ENCODE measurements at regions not wholly inside any gene's neighbourhood (a gene's known extent, or its start where the extent isn't known, plus 50 kb on each side); places are given as distances from the start of the nearest gene placed in this dataset.

DNA sequence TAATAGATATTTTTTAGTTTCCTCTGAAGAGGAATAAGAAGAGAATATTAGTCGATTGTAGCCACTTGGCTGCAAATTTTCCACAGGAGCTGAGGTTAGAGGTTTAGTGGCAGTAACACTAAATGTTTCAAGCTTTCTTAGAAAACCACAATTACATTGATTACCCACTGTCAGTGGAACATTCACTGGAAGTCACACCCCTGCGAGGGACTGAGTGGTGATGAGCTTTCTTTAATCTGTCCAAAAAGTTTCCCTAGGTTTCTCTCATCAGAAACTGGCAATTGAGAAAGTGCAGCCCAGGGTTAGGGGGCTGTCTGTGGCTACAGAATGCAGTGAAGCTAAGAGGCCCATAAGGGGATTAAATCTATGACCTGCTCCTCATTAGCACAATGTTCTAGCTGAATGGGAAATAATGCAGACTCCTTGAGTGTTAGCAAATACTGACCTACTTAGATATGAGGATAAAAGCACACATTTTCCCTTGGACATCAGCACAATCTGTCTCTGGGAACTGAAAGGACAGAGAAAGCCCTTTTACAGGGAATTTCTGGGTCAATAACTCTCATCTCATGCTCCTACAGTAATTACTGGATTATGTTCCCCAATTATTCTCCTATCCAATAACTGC lies 189.5 kb downstream of the FAM76B start:
- Histone ChIP-seq H3K4me3 (ENCODE audit: low read length) (no peak overlapping the region), H4K20me1 (ENCODE audit: low read length) (no peaks in the 10 kb centered on the region), H3F3A (ENCODE audit: low read length, unreplicated experiment) (no peaks in the 10 kb centered on the region), H3K9me3 (ENCODE audit: low read length) (no peaks in the 10 kb centered on the region), H3K79me2 (ENCODE audit: low read length) (no peaks in the 10 kb centered on the region), H3K27ac (ENCODE audit: low read length) (no peak overlapping the region), H3K27me3 (ENCODE audit: low read length) (peaks cover under 1% of the 10 kb centered on the region; the same call in 1 of the 2 replicates), H2AFZ (ENCODE audit: low read length) (no peak overlapping the region), H3K9me2 (replicated peaks; ENCODE audit: low read length) (no peaks in the 10 kb centered on the region), H3K4me2 (ENCODE audit: low read length) (no peak overlapping the region), H3K9ac (ENCODE audit: low read length) (no peak overlapping the region), H3K4me1 (ENCODE audit: insufficient read depth, low read length) (no peaks in the 10 kb centered on the region), H3K36me3 (ENCODE audit: low read depth, low read length) (no peaks in the 10 kb centered on the region)
- ATAC-seq (no peak), DNase-seq (no peak)
- intact Hi-C loops (cut with micrococcal nuclease), result no loop called here
- ChIA-PET POLR2A (ENCODE audit: unreplicated experiment) (no interaction called here), CTCF (no interaction called here)
- TF ChIP-seq EZH2phosphoT487 (IDR thresholded peaks at IDR 0.05; ENCODE audit: borderline replicate concordance, low read length), result no peak
- no peak for TF ChIP-seq EZH2 (IDR thresholded peaks at IDR 0.05; ENCODE audit: low read length, unreplicated experiment)
- TF ChIP-seq, protein P1, sequence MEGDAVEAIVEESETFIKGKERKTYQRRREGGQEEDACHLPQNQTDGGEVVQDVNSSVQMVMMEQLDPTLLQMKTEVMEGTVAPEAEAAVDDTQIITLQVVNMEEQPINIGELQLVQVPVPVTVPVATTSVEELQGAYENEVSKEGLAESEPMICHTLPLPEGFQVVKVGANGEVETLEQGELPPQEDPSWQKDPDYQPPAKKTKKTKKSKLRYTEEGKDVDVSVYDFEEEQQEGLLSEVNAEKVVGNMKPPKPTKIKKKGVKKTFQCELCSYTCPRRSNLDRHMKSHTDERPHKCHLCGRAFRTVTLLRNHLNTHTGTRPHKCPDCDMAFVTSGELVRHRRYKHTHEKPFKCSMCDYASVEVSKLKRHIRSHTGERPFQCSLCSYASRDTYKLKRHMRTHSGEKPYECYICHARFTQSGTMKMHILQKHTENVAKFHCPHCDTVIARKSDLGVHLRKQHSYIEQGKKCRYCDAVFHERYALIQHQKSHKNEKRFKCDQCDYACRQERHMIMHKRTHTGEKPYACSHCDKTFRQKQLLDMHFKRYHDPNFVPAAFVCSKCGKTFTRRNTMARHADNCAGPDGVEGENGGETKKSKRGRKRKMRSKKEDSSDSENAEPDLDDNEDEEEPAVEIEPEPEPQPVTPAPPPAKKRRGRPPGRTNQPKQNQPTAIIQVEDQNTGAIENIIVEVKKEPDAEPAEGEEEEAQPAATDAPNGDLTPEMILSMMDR (conservative IDR thresholded peaks at IDR 0.05; ENCODE audit: low read depth, low read length), result no peak
- no TSS peak for BruUV-seq (replicated peaks)

DNA sequence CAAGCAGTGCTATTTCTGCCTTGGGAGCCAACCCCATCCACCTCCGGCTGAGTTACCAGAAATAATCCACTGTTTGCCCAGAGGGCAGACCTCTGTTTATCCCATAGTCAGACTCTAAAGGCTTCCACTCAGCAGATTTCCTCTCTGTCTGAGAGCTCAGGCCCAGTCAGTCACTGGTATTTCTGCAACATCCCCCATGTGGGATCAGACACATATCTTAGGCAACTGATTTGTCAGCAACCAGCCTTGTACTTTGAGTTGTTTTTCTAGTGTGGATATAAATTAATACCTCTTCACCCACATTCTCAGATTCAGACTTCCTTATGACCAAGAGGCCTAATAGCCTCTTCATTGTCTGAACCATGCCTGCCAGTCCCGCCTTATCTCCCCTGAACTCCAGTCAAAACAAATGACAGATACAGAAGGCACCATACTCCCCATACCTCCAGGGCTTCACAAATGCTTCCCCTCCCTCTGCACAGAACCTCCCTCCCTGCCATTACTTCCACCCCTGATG lies 193.6 kb downstream of the FAM76B start:
- H3F3A ChIP-seq (ENCODE audit: low read length, unreplicated experiment), result no peaks in the 10 kb centered on the region
- no TSS peak for BruUV-seq (replicated peaks)
- H3K4me2 ChIP-seq (ENCODE audit: low read length), result no peak overlapping the region
- no peak overlapping the region for H3K27ac ChIP-seq (ENCODE audit: low read length)
- no peaks in the 10 kb centered on the region for H3K36me3 ChIP-seq (ENCODE audit: low read depth, low read length)
- H3K4me1 ChIP-seq (ENCODE audit: insufficient read depth, low read length), result no peaks in the 10 kb centered on the region
- H3K9me3 ChIP-seq (ENCODE audit: low read length), result no peaks in the 10 kb centered on the region
- ChIA-PET POLR2A (ENCODE audit: unreplicated experiment) (interaction anchor here (0.6 kb wide), 1 partner anchor 364 kb away, joined by 3 read pairs; no protein-coding TSS in a partner anchor), CTCF (no interaction called here)
- H3K4me3 ChIP-seq (ENCODE audit: low read length), result no peak overlapping the region
- peaks cover 22% of the 10 kb centered on the region for H3K27me3 ChIP-seq (ENCODE audit: low read length)
- no peak overlapping the region for H3K9ac ChIP-seq (ENCODE audit: low read length)
- H4K20me1 ChIP-seq (ENCODE audit: low read length), result no peaks in the 10 kb centered on the region
- H3K9me2 ChIP-seq (replicated peaks; ENCODE audit: low read length), result no peaks in the 10 kb centered on the region
- H3K79me2 ChIP-seq (ENCODE audit: low read length), result no peaks in the 10 kb centered on the region
- H2AFZ ChIP-seq (ENCODE audit: low read length), result no peak overlapping the region
- TF ChIP-seq EZH2 (IDR thresholded peaks at IDR 0.05; ENCODE audit: low read length, unreplicated experiment) (no peak), EZH2phosphoT487 (IDR thresholded peaks at IDR 0.05; ENCODE audit: borderline replicate concordance, low read length) (no peak)
- DNase-seq (no peak), ATAC-seq (no peak)
- intact Hi-C loops (cut with micrococcal nuclease), result no loop called here

DNA sequence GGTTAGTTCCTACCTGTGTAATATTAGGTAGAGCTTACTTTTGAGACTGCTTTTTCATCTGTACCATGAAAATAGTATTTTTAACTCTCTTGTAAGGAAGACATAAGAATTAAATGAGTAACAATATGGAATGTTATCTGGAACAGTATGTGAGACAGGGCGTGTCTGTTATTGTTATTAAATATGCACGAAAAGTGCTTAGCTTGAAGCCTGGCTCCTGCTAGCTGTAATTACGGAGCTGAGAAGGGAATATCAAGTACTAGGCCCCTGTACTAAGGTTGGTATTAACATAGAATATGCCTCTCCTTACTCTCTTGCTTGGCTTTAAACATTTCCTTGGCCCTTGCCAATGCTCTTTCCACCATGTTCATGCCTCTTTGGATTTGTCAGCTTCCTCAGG lies 194.0 kb downstream of the FAM76B start:
- Histone ChIP-seq H3K27ac (ENCODE audit: low read length) (no peak overlapping the region), H3K9me2 (replicated peaks; ENCODE audit: low read length) (no peaks in the 10 kb centered on the region), H3K4me3 (ENCODE audit: low read length) (no peak overlapping the region), H4K20me1 (ENCODE audit: low read length) (no peaks in the 10 kb centered on the region), H2AFZ (ENCODE audit: low read length) (no peak overlapping the region), H3F3A (ENCODE audit: low read length, unreplicated experiment) (no peaks in the 10 kb centered on the region), H3K4me2 (ENCODE audit: low read length) (no peak overlapping the region), H3K4me1 (ENCODE audit: insufficient read depth, low read length) (no peaks in the 10 kb centered on the region), H3K9ac (ENCODE audit: low read length) (no peak overlapping the region), H3K79me2 (ENCODE audit: low read length) (no peaks in the 10 kb centered on the region), H3K9me3 (ENCODE audit: low read length) (no peaks in the 10 kb centered on the region), H3K36me3 (ENCODE audit: low read depth, low read length) (no peaks in the 10 kb centered on the region), H3K27me3 (ENCODE audit: low read length) (peaks cover 27% of the 10 kb centered on the region)
- TF ChIP-seq EZH2 (IDR thresholded peaks at IDR 0.05; ENCODE audit: low read length, unreplicated experiment) (no peak), EZH2phosphoT487 (IDR thresholded peaks at IDR 0.05; ENCODE audit: borderline replicate concordance, low read length) (no peak)
- TF ChIP-seq, protein P1 (conservative IDR thresholded peaks at IDR 0.05; ENCODE audit: low read depth, low read length), result no peak
- BruUV-seq (replicated peaks), result no TSS peak
- intact Hi-C loops (cut with micrococcal nuclease), result no loop called here
- CTCF ChIA-PET, result no interaction called here
- ATAC-seq (no peak), DNase-seq (no peak)
- POLR2A ChIA-PET (ENCODE audit: unreplicated experiment), result no interaction called here
